IMR-90 (cell line): ENCODE measurements at regions not wholly inside any gene's neighbourhood (a gene's known extent, or its start where the extent isn't known, plus 50 kb on each side); places are given as distances from the start of the nearest gene placed in this dataset.

ENCODE experiments used
- ATAC-seq: fragments of 200-7000 bp; cut with Tn5 transposase; 2 replicates; pipeline ENCODE4 v1.9.1; 2020; ENCODE audit warnings: low read depth, mild to moderate bottlenecking, moderate library complexity
- BruUV-seq: library from RNA; stranded (reverse); fragments of 400-500 nt; replicated peaks from 2 replicates; lab custom pipeline; 2021; lab: Mats Ljungman, UMichigan
- CTCF ChIA-PET: fragments of 300-600 bp; formaldehyde crosslinking; extraction: SDS; loops from one replicate; lab custom pipeline; 2021; ENCODE audit warnings: antibody characterized with exemption; lab: Yijun Ruan, JAX
- POLR2A ChIA-PET: fragments of 300-600 bp; sonication (Branson Sonifier 250); formaldehyde crosslinking; loops from one replicate; lab custom pipeline; 2022; ENCODE audit warnings: antibody characterized with exemption; ENCODE audit not compliant: unreplicated experiment; lab: Charles Lee
- DNase-seq: peaks from one replicate; pipeline ENCODE4 v3.0.0; 2013
- H2AFZ ChIP-seq: replicated peaks from 2 replicates; pipeline ENCODE3; 2013; ENCODE audit warnings: low read length, mild to moderate bottlenecking; ENCODE audit not compliant: poor library complexity
- H2AK5ac ChIP-seq: 2 replicates; pipeline ENCODE4 v1.6.1; 2013; ENCODE audit warnings: low read depth, low read length, inconsistent platforms
- H2AK9ac ChIP-seq: replicated peaks from 2 replicates; pipeline ENCODE3; 2013; ENCODE audit warnings: mild to moderate bottlenecking, low read depth, low read length, moderate library complexity; ENCODE audit not compliant: poor library complexity
- H2BK120ac ChIP-seq: 2 replicates; pipeline ENCODE4 v1.6.1; 2013; ENCODE audit warnings: low read depth, low read length, inconsistent platforms
- H2BK15ac ChIP-seq: 3 replicates; pipeline ENCODE4 v1.6.1; 2013; ENCODE audit warnings: low read depth, low read length, inconsistent platforms
- H2BK20ac ChIP-seq: 2 replicates; pipeline ENCODE4 v1.6.1; 2013; ENCODE audit warnings: low read depth, mild to moderate bottlenecking, inconsistent platforms, low read length, moderate library complexity
- H2BK5ac ChIP-seq: 2 replicates; pipeline ENCODE4 v1.6.1; 2013; ENCODE audit warnings: mild to moderate bottlenecking, low read depth, low read length, inconsistent platforms; ENCODE audit not compliant: poor library complexity, severe bottlenecking
- H3K14ac ChIP-seq: replicated peaks from 2 replicates; pipeline ENCODE4 v1.6.1; 2013; ENCODE audit warnings: low read depth, low read length, inconsistent platforms
- H3K18ac ChIP-seq: 2 replicates; pipeline ENCODE4 v1.6.1; 2013; ENCODE audit warnings: low read depth, low read length, control low read depth
- H3K23ac ChIP-seq: 2 replicates; pipeline ENCODE4 v1.6.1; 2013; ENCODE audit warnings: low read depth, low read length, inconsistent platforms
- H3K27ac ChIP-seq: 2 replicates; pipeline ENCODE4 v1.5.1; 2013; ENCODE audit warnings: mild to moderate bottlenecking, control low read depth, low read length; ENCODE audit not compliant: insufficient read depth
- H3K27me3 ChIP-seq: 2 replicates; pipeline ENCODE4 v1.6.1; 2013; ENCODE audit warnings: low read length; ENCODE audit not compliant: control insufficient read depth, insufficient read depth
- H3K36me3 ChIP-seq: 2 replicates; pipeline ENCODE4 v1.6.1; 2013; ENCODE audit warnings: low read length, mixed read lengths; ENCODE audit not compliant: control insufficient read depth, insufficient read depth
- H3K4ac ChIP-seq: 2 replicates; pipeline ENCODE4 v1.6.1; 2013; ENCODE audit warnings: low read depth, low read length, inconsistent platforms
- H3K4me1 ChIP-seq: 2 replicates; pipeline ENCODE4 v1.6.1; 2013; ENCODE audit warnings: low read length, mixed read lengths; ENCODE audit not compliant: control insufficient read depth, insufficient read depth
- H3K4me2 ChIP-seq: 2 replicates; pipeline ENCODE4 v1.6.1; 2013; ENCODE audit warnings: low read depth, mild to moderate bottlenecking, control low read depth, low read length, moderate library complexity
- H3K4me3 ChIP-seq: 2 replicates; pipeline ENCODE4 v1.5.1; 2013; ENCODE audit warnings: low read depth, mild to moderate bottlenecking, control low read depth, low read length, moderate library complexity; ENCODE audit not compliant: insufficient read depth
- H3K56ac ChIP-seq: 2 replicates; pipeline ENCODE4 v1.6.1; 2013; ENCODE audit warnings: low read length, inconsistent platforms; ENCODE audit not compliant: insufficient read depth; ENCODE audit errors: extremely low read depth
- H3K79me1 ChIP-seq, 2 experiments: 2 replicates each; pipeline ENCODE4 v1.6.1; 2013; ENCODE audit warnings: low read length in 2 of 2, inconsistent platforms in 1 of 2, low read depth in 1 of 2
- H3K9ac ChIP-seq: 2 replicates; pipeline ENCODE4 v1.6.1; 2013; ENCODE audit warnings: low read depth, low read length, control low read depth
- H3K9me1 ChIP-seq: 2 replicates; pipeline ENCODE4 v1.6.1; 2013; ENCODE audit warnings: low read length, inconsistent platforms; ENCODE audit not compliant: insufficient read depth
- H3K9me3 ChIP-seq: 2 replicates; pipeline ENCODE4 v1.6.1; 2013; ENCODE audit warnings: low read length; ENCODE audit not compliant: control insufficient read depth, insufficient read depth
- H4K20me1 ChIP-seq: 2 replicates; pipeline ENCODE4 v1.6.1; 2013; ENCODE audit warnings: low read length, inconsistent platforms; ENCODE audit not compliant: insufficient read depth
- H4K5ac ChIP-seq: 2 replicates; pipeline ENCODE4 v1.6.1; 2013; ENCODE audit warnings: mild to moderate bottlenecking, low read depth, low read length, control low read depth
- H4K8ac ChIP-seq, 2 experiments: 2 replicates each; pipeline ENCODE4 v1.6.1; 2013; ENCODE audit warnings: low read depth in 2 of 2, low read length in 2 of 2, control low read depth in 1 of 2, inconsistent platforms in 1 of 2
- H4K91ac ChIP-seq: 2 replicates; pipeline ENCODE4 v1.6.1; 2013; ENCODE audit warnings: low read depth, low read length, inconsistent platforms; ENCODE audit not compliant: insufficient read depth
- CEBPB ChIP-seq: IDR thresholded peaks from 2 replicates; pipeline ENCODE4 v1.6.1; 2012; ENCODE audit warnings: low read depth, low read length, improper control_type of control experiment
- CHD1 ChIP-seq: IDR thresholded peaks from 2 replicates; pipeline ENCODE4 v1.6.1; 2012; ENCODE audit warnings: low read depth, low read length, improper control_type of control experiment
- SMC3 ChIP-seq: fragments of 150-350 bp; IDR thresholded peaks from 2 replicates; pipeline ENCODE4 v1.6.1; 2016; ENCODE audit warnings: low read depth, mild to moderate bottlenecking, antibody characterized with exemption, low read length, moderate library complexity
- dilution Hi-C: fragments of 300-500 bp; cut with HindIII; formaldehyde crosslinking; loops from one replicate; pipeline ENCODE4 v1.14.3; 2018; ENCODE audit warnings: low sequenced_read_pairs; ENCODE audit not compliant: unreplicated experiment
- in situ Hi-C: fragments of 300-500 bp; cut with MboI; formaldehyde crosslinking; loops from 3 replicates; pipeline ENCODE4 v1.14.3; 2019; ENCODE audit warnings: low sequenced_read_pairs, inconsistent platforms, mixed read lengths
- intact Hi-C: fragments of 100-400 bp; cut with micrococcal nuclease; formaldehyde crosslinking; loops from 2 replicates; pipeline ENCODE4 v1.10.0; 2022

DNA sequence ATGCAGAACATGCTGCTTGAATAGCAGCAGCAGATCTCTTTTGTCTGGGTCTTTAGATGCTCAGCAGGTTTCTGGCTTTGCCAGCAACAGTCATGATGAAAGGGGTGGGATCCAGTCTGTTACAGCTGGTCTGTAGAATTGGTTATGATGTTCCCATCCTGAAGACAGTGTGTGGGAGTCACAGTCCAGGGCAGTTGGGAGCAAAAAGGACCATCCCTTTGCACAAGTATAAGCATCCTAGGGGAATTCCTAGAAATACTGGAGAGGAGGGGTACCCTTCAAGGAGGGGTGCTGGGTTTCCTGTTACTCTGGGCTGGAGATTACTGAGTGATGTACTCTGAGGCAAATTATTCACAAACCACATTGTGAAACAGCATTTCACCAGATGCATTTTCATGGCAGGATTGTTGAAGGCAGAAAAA lies 119.9 kb upstream of the RND3 start:
- peak overlapping the region; percentile 95 for H3K27ac ChIP-seq
- dilution Hi-C loops, result no loop called here
- peak; percentile 69 for DNase-seq

More for the DNA sequence above, 119.9 kb upstream of the RND3 start:
- H4K5ac ChIP-seq, result peak overlapping the region; percentile 94; the same call in 1 of the 2 replicates
- peak overlapping the region; percentile 100 for H3K18ac ChIP-seq
- TF ChIP-seq CEBPB (peak; percentile 41; the same call in 1 of the 2 replicates), CHD1 (no peak), SMC3 (no peak)
- peaks cover 5% of the 10 kb centered on the region; the same call in 1 of the 2 replicates for H3K9me1 ChIP-seq
- H4K91ac ChIP-seq, result peak overlapping the region; percentile 79
- peaks cover 10 to 18% of the 10 kb centered on the region in 2 experiments for H3K79me1 ChIP-seq
- no peaks in the 10 kb centered on the region for H4K20me1 ChIP-seq
- ChIA-PET POLR2A (interaction anchor here (1.1 to 1.5 kb wide), 2 partner anchors 123 to 126 kb away, joined by 3 to 5 read pairs; no protein-coding TSS in a partner anchor), CTCF (interaction anchor here (1.4 kb wide), 1 partner anchor 39 kb away, joined by 4 read pairs; no protein-coding TSS in a partner anchor)
- H4K8ac ChIP-seq, result peak overlapping the region; percentile 44 to 70
- H2BK20ac ChIP-seq, result peak overlapping the region; percentile 71
- H3K14ac ChIP-seq, result peak overlapping the region; percentile 76
- no peaks in the 10 kb centered on the region for H3K36me3 ChIP-seq
- peak overlapping the region; percentile 49; the same call in 1 of the 2 replicates for H3K9ac ChIP-seq
- H2BK5ac ChIP-seq, result peak overlapping the region; percentile 72
- H3K4me3 ChIP-seq, result no peak overlapping the region
- H3K27me3 ChIP-seq, result no peaks in the 10 kb centered on the region
- peak overlapping the region; percentile 77 for H3K4ac ChIP-seq
- peak overlapping the region; percentile 84 for H2BK120ac ChIP-seq
- ATAC-seq, result peak; percentile 43
- in situ Hi-C loops, result loop anchor here (10.0 to 25.0 kb wide), 2 partner anchors 630 to 1013 kb away; no protein-coding TSS in a partner anchor
- H3K4me1 ChIP-seq, result peaks cover 13% of the 10 kb centered on the region
- BruUV-seq, result no TSS peak
- H3K23ac ChIP-seq, result peak overlapping the region; percentile 31; the same call in 1 of the 2 replicates
- H2AK9ac ChIP-seq, result no peak overlapping the region
- H2BK15ac ChIP-seq, result peak overlapping the region; percentile 80
- peak overlapping the region; percentile 60 for H2AK5ac ChIP-seq
- peak overlapping the region; percentile 5 for H3K56ac ChIP-seq
- no peaks in the 10 kb centered on the region for H3K9me3 ChIP-seq
- intact Hi-C loops, result no loop called here
- H3K4me2 ChIP-seq, result peak overlapping the region; percentile 1; the same call in 1 of the 2 replicates
- peak overlapping the region; percentile 49 for H2AFZ ChIP-seq
